Upper lobe of right lung (tissue), 1 donor: ENCODE measurements at regions not wholly inside any gene's neighbourhood (a gene's known extent, or its start where the extent isn't known, plus 50 kb on each side); places are given as distances from the start of the nearest gene placed in this dataset.

Source experiments
- ATAC-seq: fragments of 200-7000 bp; cut with Tn5 transposase; one replicate; pipeline ENCODE4 v1.9.1; 2020; ENCODE audit warnings: mild to moderate bottlenecking, moderate library complexity
- DNase-seq: peaks from one replicate; pipeline ENCODE4 v3.0.0-alpha.2; 2020
- H3K27ac ChIP-seq: fragments of 200-600 bp; one replicate; pipeline ENCODE4 v1.8.0; 2022
- H3K27me3 ChIP-seq: fragments of 200-600 bp; one replicate; pipeline ENCODE4 v1.8.0; 2022; ENCODE audit warnings: mild to moderate bottlenecking
- H3K36me3 ChIP-seq: fragments of 200-600 bp; one replicate; pipeline ENCODE4 v1.8.0; 2022
- H3K4me1 ChIP-seq: fragments of 200-600 bp; one replicate; pipeline ENCODE4 v1.8.0; 2022
- H3K4me3 ChIP-seq: fragments of 200-600 bp; one replicate; pipeline ENCODE4 v1.8.0; 2022; ENCODE audit warnings: mild to moderate bottlenecking
- H3K9me3 ChIP-seq: fragments of 200-600 bp; one replicate; pipeline ENCODE4 v1.8.0; 2022
- CTCF ChIP-seq: fragments of 200-600 bp; IDR thresholded peaks from one replicate; pipeline ENCODE4 v1.8.0; 2022; ENCODE audit warnings: antibody characterized with exemption
- intact Hi-C: fragments of 100-400 bp; cut with DNase I; formaldehyde crosslinking; loops from one replicate; pipeline ENCODE4 v1.11.0; 2022
- donor health status: DM: no; HTN: yes; CAD: no; lungs with severe emphysema.

- Histone ChIP-seq H3K36me3 (no peaks in the 10 kb centered on the region), H3K4me1 (peaks cover 36% of the 10 kb centered on the region), H3K27ac (no peak overlapping the region), H3K27me3 (no peaks in the 10 kb centered on the region), H3K4me3 (no peak overlapping the region), H3K9me3 (no peaks in the 10 kb centered on the region)
- no peak for ATAC-seq
- no peak for TF ChIP-seq CTCF
- intact Hi-C loops, result no loop called here
- no peak for DNase-seq
These were observed 66.8 kb downstream of the IER5 start for GRCh38 chr1:181155339-181155738.

GRCh38 chr1:181159451-181160140 lies 71.1 kb downstream of the IER5 start:
- TF ChIP-seq CTCF, result no peak
- H3K27me3 ChIP-seq, result no peaks in the 10 kb centered on the region
- intact Hi-C loops, result loop anchor here (10.0 kb wide), 1 partner anchor 275 kb away; no protein-coding TSS in a partner anchor
- H3K9me3 ChIP-seq, result peaks cover 11% of the 10 kb centered on the region
- no peak overlapping the region for H3K4me3 ChIP-seq
- H3K4me1 ChIP-seq, result peaks cover 6% of the 10 kb centered on the region
- ATAC-seq, result peak; percentile 89
- no peak for DNase-seq
- H3K27ac ChIP-seq, result no peak overlapping the region
- H3K36me3 ChIP-seq, result no peaks in the 10 kb centered on the region

DNA sequence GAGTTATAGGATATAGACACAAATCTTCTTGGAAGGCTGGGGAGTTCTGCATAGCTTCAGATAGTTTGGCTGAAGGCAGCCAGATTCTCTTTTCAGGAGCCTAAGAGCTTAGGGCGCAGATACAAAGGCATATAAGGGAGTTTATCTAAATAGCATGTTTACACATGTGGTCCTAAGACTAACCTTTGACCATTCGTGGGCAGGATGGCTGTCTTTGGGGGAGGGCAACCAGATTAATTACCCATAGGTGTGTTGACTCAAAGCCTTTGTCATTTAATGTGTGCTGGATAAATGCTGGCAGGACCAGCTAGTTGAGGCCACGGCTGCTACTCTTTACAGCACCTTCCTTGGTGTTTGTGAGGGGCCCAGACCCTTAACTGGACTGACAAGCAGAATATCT lies 71.8 kb downstream of the IER5 start:
- Histone ChIP-seq H3K27ac (no peak overlapping the region), H3K9me3 (peaks cover 11% of the 10 kb centered on the region), H3K27me3 (no peaks in the 10 kb centered on the region), H3K36me3 (no peaks in the 10 kb centered on the region), H3K4me1 (peaks cover 6% of the 10 kb centered on the region), H3K4me3 (no peak overlapping the region)
- intact Hi-C loops, result loop anchor here (10.0 kb wide), 1 partner anchor 276 kb away; no protein-coding TSS in a partner anchor
- no peak for DNase-seq
- ATAC-seq, result no peak
- TF ChIP-seq CTCF, result no peak

GRCh38 chr1:181160998-181161870 lies 72.7 kb downstream of the IER5 start:
- ATAC-seq (peak; percentile 49), DNase-seq (no peak)
- Histone ChIP-seq H3K27me3 (no peaks in the 10 kb centered on the region), H3K36me3 (no peaks in the 10 kb centered on the region), H3K27ac (no peak overlapping the region), H3K4me3 (no peak overlapping the region), H3K4me1 (peaks cover 8% of the 10 kb centered on the region), H3K9me3 (peaks cover 11% of the 10 kb centered on the region)
- TF ChIP-seq CTCF, result no peak
- intact Hi-C loops, result loop anchor here (10.0 kb wide), 1 partner anchor 276 kb away; no protein-coding TSS in a partner anchor

DNA sequence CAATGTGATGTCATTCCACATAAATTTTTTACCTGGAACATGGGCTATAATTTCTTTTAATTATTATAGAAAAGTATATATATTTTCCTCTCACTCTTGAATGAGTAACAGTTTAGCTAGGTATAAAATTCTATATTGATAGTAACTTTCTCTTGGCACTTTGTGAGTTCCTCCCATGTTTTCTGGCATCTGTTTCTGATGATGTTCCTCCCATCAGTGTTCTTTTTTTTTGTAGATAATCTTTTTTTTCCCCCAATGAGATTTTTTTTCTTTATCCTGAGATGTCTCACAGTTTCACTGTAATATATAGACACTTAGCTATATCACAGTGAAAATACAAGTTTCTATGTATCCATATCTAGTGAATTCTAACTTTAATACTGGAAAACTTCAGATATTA lies 75.2 kb downstream of the IER5 start:
- no peaks in the 10 kb centered on the region for H3K27me3 ChIP-seq
- no peak overlapping the region for H3K4me3 ChIP-seq
- TF ChIP-seq CTCF, result no peak
- no peak for DNase-seq
- peaks cover 11% of the 10 kb centered on the region for H3K9me3 ChIP-seq
- H3K27ac ChIP-seq, result no peak overlapping the region
- no peaks in the 10 kb centered on the region for H3K36me3 ChIP-seq
- intact Hi-C loops, result loop anchor here (10.0 kb wide), 1 partner anchor 279 kb away; no protein-coding TSS in a partner anchor
- no peak for ATAC-seq
- H3K4me1 ChIP-seq, result peaks cover 13% of the 10 kb centered on the region
